ENCODE measurements at regions not wholly inside any gene's neighbourhood (a gene's known extent, or its start where the extent isn't known, plus 50 kb on each side); places are given as distances from the start of the nearest gene placed in this dataset.

- no peaks in the 10 kb centered on the region for H3K27me3 ChIP-seq (ENCODE audit: insufficient read depth, low read length)
- no peak overlapping the region for H3K23ac ChIP-seq (ENCODE audit: low read length)
- no peak overlapping the region for H2AK5ac ChIP-seq (ENCODE audit: low read length)
- H4K8ac ChIP-seq (ENCODE audit: low read depth, low read length), result no peak overlapping the region
- no peak overlapping the region for H2AFZ ChIP-seq (ENCODE audit: insufficient read depth, low read length, poor library complexity)
- no peak overlapping the region for H3K18ac ChIP-seq (ENCODE audit: low read length)
- no peak overlapping the region for H3K4me3 ChIP-seq (ENCODE audit: low read depth, low read length)
- H3K9ac ChIP-seq (ENCODE audit: low read length), result no peak overlapping the region
- H3K79me1 ChIP-seq (ENCODE audit: low read length), result no peaks in the 10 kb centered on the region
- no peaks in the 10 kb centered on the region for H3K36me3 ChIP-seq (ENCODE audit: control insufficient read depth in 1 of 2, insufficient read depth in 2 of 2, low read length in 2 of 2)
- no peak overlapping the region for H3K4me2 ChIP-seq (ENCODE audit: low read length)
- no peak overlapping the region for H2BK120ac ChIP-seq (ENCODE audit: insufficient read depth, low read length, poor library complexity)
- H3K4me1 ChIP-seq (ENCODE audit: control insufficient read depth in 1 of 2, insufficient read depth in 2 of 2, low read length in 2 of 2), result no peaks in the 10 kb centered on the region
- no peak overlapping the region for H4K91ac ChIP-seq (ENCODE audit: low read depth, low read length)
- H3K4ac ChIP-seq (ENCODE audit: low read depth, low read length), result no peak overlapping the region
- no CpG with 5 or more reads among the region's 1 CpG for WGBS (ENCODE audit: extremely low coverage, insufficient coverage, insufficient read length)
- no peak overlapping the region for H3K27ac ChIP-seq (ENCODE audit: low read depth, low read length)
- no peak for DNase-seq
- no peaks in the 10 kb centered on the region for H3K79me2 ChIP-seq (ENCODE audit: control insufficient read depth, insufficient read depth, low read length, poor library complexity)
- H2BK12ac ChIP-seq (ENCODE audit: low read length), result no peak overlapping the region
- H2BK5ac ChIP-seq (ENCODE audit: low read depth, low read length, poor library complexity), result no peak overlapping the region
- no peaks in the 10 kb centered on the region for H3K9me3 ChIP-seq (ENCODE audit: insufficient read depth, low read depth, low read length)
- no peak overlapping the region for H3K14ac ChIP-seq (ENCODE audit: low read length)
- no peak overlapping the region for H4K12ac ChIP-seq (ENCODE audit: low read depth, low read length)
Measured at GRCh38 chr3:35081899-35082298, 557.4 kb upstream of the ARPP21 start.

GRCh38 chr3:35088943-35089342 lies 550.4 kb upstream of the ARPP21 start:
- H4K8ac ChIP-seq (ENCODE audit: low read depth, low read length), result no peak overlapping the region
- H2AK5ac ChIP-seq (ENCODE audit: low read length), result no peak overlapping the region
- no peaks in the 10 kb centered on the region for H3K4me1 ChIP-seq (ENCODE audit: control insufficient read depth in 1 of 2, insufficient read depth in 2 of 2, low read length in 2 of 2)
- no peak for DNase-seq
- H3K27me3 ChIP-seq (ENCODE audit: insufficient read depth, low read length), result no peaks in the 10 kb centered on the region
- H3K18ac ChIP-seq (ENCODE audit: low read length), result no peak overlapping the region
- H3K79me2 ChIP-seq (ENCODE audit: control insufficient read depth, insufficient read depth, low read length, poor library complexity), result no peaks in the 10 kb centered on the region
- H3K4me2 ChIP-seq (ENCODE audit: low read length), result no peak overlapping the region
- H3K79me1 ChIP-seq (ENCODE audit: low read length), result no peaks in the 10 kb centered on the region
- H3K9ac ChIP-seq (ENCODE audit: low read length), result no peak overlapping the region
- no peak overlapping the region for H4K91ac ChIP-seq (ENCODE audit: low read depth, low read length)
- H3K4ac ChIP-seq (ENCODE audit: low read depth, low read length), result no peak overlapping the region
- no peak overlapping the region for H2BK120ac ChIP-seq (ENCODE audit: insufficient read depth, low read length, poor library complexity)
- no peak overlapping the region for H3K27ac ChIP-seq (ENCODE audit: low read depth, low read length)
- no peak overlapping the region for H2AFZ ChIP-seq (ENCODE audit: insufficient read depth, low read length, poor library complexity)
- no peaks in the 10 kb centered on the region for H3K36me3 ChIP-seq (ENCODE audit: control insufficient read depth in 1 of 2, insufficient read depth in 2 of 2, low read length in 2 of 2)
- no CpG with 5 or more reads among the region's 1 CpG for WGBS (ENCODE audit: extremely low coverage, insufficient coverage, insufficient read length)
- no peak overlapping the region for H3K14ac ChIP-seq (ENCODE audit: low read length)
- H2BK5ac ChIP-seq (ENCODE audit: low read depth, low read length, poor library complexity), result no peak overlapping the region
- no peak overlapping the region for H3K23ac ChIP-seq (ENCODE audit: low read length)
- H3K9me3 ChIP-seq (ENCODE audit: insufficient read depth, low read depth, low read length), result peaks cover 1% of the 10 kb centered on the region
- H3K4me3 ChIP-seq (ENCODE audit: low read depth, low read length), result no peak overlapping the region
- no peak overlapping the region for H4K12ac ChIP-seq (ENCODE audit: low read depth, low read length)
- no peak overlapping the region for H2BK12ac ChIP-seq (ENCODE audit: low read length)

GRCh38 chr3:35114686-35115085 lies 524.6 kb upstream of the ARPP21 start:
- Histone ChIP-seq H3K27ac (ENCODE audit: low read depth, low read length) (no peak overlapping the region), H3K79me2 (ENCODE audit: control insufficient read depth, insufficient read depth, low read length, poor library complexity) (no peaks in the 10 kb centered on the region), H4K8ac (ENCODE audit: low read depth, low read length) (no peak overlapping the region), H3K14ac (ENCODE audit: low read length) (no peak overlapping the region), H4K12ac (ENCODE audit: low read depth, low read length) (no peak overlapping the region), H3K4ac (ENCODE audit: low read depth, low read length) (no peak overlapping the region), H3K4me2 (ENCODE audit: low read length) (no peak overlapping the region), H3K23ac (ENCODE audit: low read length) (no peak overlapping the region), H2BK5ac (ENCODE audit: low read depth, low read length, poor library complexity) (no peak overlapping the region), H4K91ac (ENCODE audit: low read depth, low read length) (no peak overlapping the region), H3K4me3 (ENCODE audit: low read depth, low read length) (no peak overlapping the region), H3K36me3 (ENCODE audit: control insufficient read depth in 1 of 2, insufficient read depth in 2 of 2, low read length in 2 of 2) (no peaks in the 10 kb centered on the region), H2BK120ac (ENCODE audit: insufficient read depth, low read length, poor library complexity) (no peak overlapping the region), H3K27me3 (ENCODE audit: insufficient read depth, low read length) (no peaks in the 10 kb centered on the region), H2BK12ac (ENCODE audit: low read length) (no peak overlapping the region), H2AK5ac (ENCODE audit: low read length) (no peak overlapping the region), H3K4me1 (ENCODE audit: control insufficient read depth in 1 of 2, insufficient read depth in 2 of 2, low read length in 2 of 2) (no peaks in the 10 kb centered on the region), H3K9ac (ENCODE audit: low read length) (no peak overlapping the region), H3K18ac (ENCODE audit: low read length) (no peak overlapping the region), H3K79me1 (ENCODE audit: low read length) (no peaks in the 10 kb centered on the region), H2AFZ (ENCODE audit: insufficient read depth, low read length, poor library complexity) (no peak overlapping the region), H3K9me3 (ENCODE audit: insufficient read depth, low read depth, low read length) (no peaks in the 10 kb centered on the region)
- WGBS (ENCODE audit: extremely low coverage, insufficient coverage, insufficient read length), result no CpG with 5 or more reads among the region's 3 CpGs
- DNase-seq, result no peak

GRCh38 chr3:35120026-35120425 lies 519.3 kb upstream of the ARPP21 start:
- H2AFZ ChIP-seq (ENCODE audit: insufficient read depth, low read length, poor library complexity), result no peak overlapping the region
- no peak overlapping the region for H3K27ac ChIP-seq (ENCODE audit: low read depth, low read length)
- no peaks in the 10 kb centered on the region for H3K4me1 ChIP-seq (ENCODE audit: control insufficient read depth in 1 of 2, insufficient read depth in 2 of 2, low read length in 2 of 2)
- no peak overlapping the region for H2BK120ac ChIP-seq (ENCODE audit: insufficient read depth, low read length, poor library complexity)
- no peak overlapping the region for H4K91ac ChIP-seq (ENCODE audit: low read depth, low read length)
- no peak overlapping the region for H3K23ac ChIP-seq (ENCODE audit: low read length)
- no peak overlapping the region for H2BK5ac ChIP-seq (ENCODE audit: low read depth, low read length, poor library complexity)
- H3K79me1 ChIP-seq (ENCODE audit: low read length), result no peaks in the 10 kb centered on the region
- no peak overlapping the region for H3K14ac ChIP-seq (ENCODE audit: low read length)
- H3K9ac ChIP-seq (ENCODE audit: low read length), result no peak overlapping the region
- no peaks in the 10 kb centered on the region for H3K9me3 ChIP-seq (ENCODE audit: insufficient read depth, low read depth, low read length)
- H4K12ac ChIP-seq (ENCODE audit: low read depth, low read length), result no peak overlapping the region
- no peak overlapping the region for H2AK5ac ChIP-seq (ENCODE audit: low read length)
- no peaks in the 10 kb centered on the region for H3K36me3 ChIP-seq (ENCODE audit: control insufficient read depth in 1 of 2, insufficient read depth in 2 of 2, low read length in 2 of 2)
- no peak overlapping the region for H4K8ac ChIP-seq (ENCODE audit: low read depth, low read length)
- H3K79me2 ChIP-seq (ENCODE audit: control insufficient read depth, insufficient read depth, low read length, poor library complexity), result no peaks in the 10 kb centered on the region
- no peak overlapping the region for H3K18ac ChIP-seq (ENCODE audit: low read length)
- H3K4me2 ChIP-seq (ENCODE audit: low read length), result no peak overlapping the region
- H2BK12ac ChIP-seq (ENCODE audit: low read length), result no peak overlapping the region
- H3K4ac ChIP-seq (ENCODE audit: low read depth, low read length), result no peak overlapping the region
- no peaks in the 10 kb centered on the region for H3K27me3 ChIP-seq (ENCODE audit: insufficient read depth, low read length)
- H3K4me3 ChIP-seq (ENCODE audit: low read depth, low read length), result no peak overlapping the region
- DNase-seq, result peak in 1 of 2 donors; percentile 60

GRCh38 chr3:35137612-35138011 lies 501.7 kb upstream of the ARPP21 start:
- Histone ChIP-seq H3K4me2 (ENCODE audit: low read length) (no peak overlapping the region), H2BK12ac (ENCODE audit: low read length) (no peak overlapping the region), H2BK120ac (ENCODE audit: insufficient read depth, low read length, poor library complexity) (no peak overlapping the region), H3K9me3 (ENCODE audit: insufficient read depth, low read depth, low read length) (no peaks in the 10 kb centered on the region), H3K4me3 (ENCODE audit: low read depth, low read length) (no peak overlapping the region), H3K79me1 (ENCODE audit: low read length) (no peaks in the 10 kb centered on the region), H3K9ac (ENCODE audit: low read length) (no peak overlapping the region), H2BK5ac (ENCODE audit: low read depth, low read length, poor library complexity) (no peak overlapping the region), H3K4me1 (ENCODE audit: control insufficient read depth in 1 of 2, insufficient read depth in 2 of 2, low read length in 2 of 2) (no peaks in the 10 kb centered on the region), H3K36me3 (ENCODE audit: control insufficient read depth in 1 of 2, insufficient read depth in 2 of 2, low read length in 2 of 2) (no peaks in the 10 kb centered on the region), H3K79me2 (ENCODE audit: control insufficient read depth, insufficient read depth, low read length, poor library complexity) (no peaks in the 10 kb centered on the region), H3K27me3 (ENCODE audit: insufficient read depth, low read length) (no peaks in the 10 kb centered on the region), H3K14ac (ENCODE audit: low read length) (no peak overlapping the region), H2AFZ (ENCODE audit: insufficient read depth, low read length, poor library complexity) (no peak overlapping the region), H2AK5ac (ENCODE audit: low read length) (no peak overlapping the region), H3K4ac (ENCODE audit: low read depth, low read length) (no peak overlapping the region), H4K12ac (ENCODE audit: low read depth, low read length) (no peak overlapping the region), H3K27ac (ENCODE audit: low read depth, low read length) (no peak overlapping the region), H4K8ac (ENCODE audit: low read depth, low read length) (no peak overlapping the region), H3K18ac (ENCODE audit: low read length) (no peak overlapping the region), H4K91ac (ENCODE audit: low read depth, low read length) (no peak overlapping the region), H3K23ac (ENCODE audit: low read length) (no peak overlapping the region)
- DNase-seq, result no peak

Data from trophoblast cell (in vitro differentiated cells and primary cell).